Neutrophil (primary cell): ENCODE measurements at regions not wholly inside any gene's neighbourhood (a gene's known extent, or its start where the extent isn't known, plus 50 kb on each side); places are given as distances from the start of the nearest gene placed in this dataset.

Experiments used
- H3K27ac ChIP-seq: fragments of 200-600 bp; sonication (generic); 2 replicates; pipeline ENCODE4 v1.5.1; 2016; ENCODE audit warnings: mild to moderate bottlenecking, moderate library complexity
- H3K27me3 ChIP-seq: fragments of 200-600 bp; sonication (generic); 2 replicates; pipeline ENCODE4 v1.6.0; 2016; ENCODE audit warnings: mild to moderate bottlenecking
- H3K36me3 ChIP-seq: fragments of 200-600 bp; sonication (generic); 2 replicates; pipeline ENCODE4 v1.5.1; 2017
- H3K4me1 ChIP-seq, 2 experiments: fragments of 200-600 bp in 1 of 2; sonication (generic) in 1 of 2; 1 replicate in 1 of 2; 2 replicates in 1 of 2; pipeline versions ENCODE4 v1.5.1 to v1.6.1; 2013 to 2016; ENCODE audit warnings: low read depth in 1 of 2, low read length in 1 of 2, mild to moderate bottlenecking in 1 of 2, moderate library complexity in 1 of 2; ENCODE audit not compliant: control insufficient read depth in 1 of 2, insufficient read depth in 1 of 2
- H3K4me3 ChIP-seq, 2 experiments: fragments of 200-600 bp in 1 of 2; sonication (generic) in 1 of 2; 1 replicate in 1 of 2; 2 replicates in 1 of 2; pipeline ENCODE4 v1.5.1; 2013 to 2016; ENCODE audit warnings: low read depth in 1 of 2, low read length in 1 of 2, mild to moderate bottlenecking in 1 of 2, moderate library complexity in 1 of 2
- H3K9me3 ChIP-seq: fragments of 200-600 bp; sonication (generic); 2 replicates; pipeline ENCODE4 v1.5.1; 2016
- CTCF ChIP-seq: fragments of 200-600 bp; sonication (generic); IDR thresholded peaks from 2 replicates; pipeline ENCODE4 v1.5.1; 2016; ENCODE audit warnings: antibody characterized with exemption

GRCh38 chr15:89397653-89398023 is 63.0 kb upstream of the POLG start:
- Histone ChIP-seq H3K27ac (no peak overlapping the region), H3K36me3 (no peaks in the 10 kb centered on the region), H3K9me3 (no peaks in the 10 kb centered on the region), H3K4me3 (no peak overlapping the region), H3K4me1 (peaks cover 9 to 25% of the 10 kb centered on the region in 2 experiments), H3K27me3 (peaks cover 61% of the 10 kb centered on the region)
- no peak for TF ChIP-seq CTCF

GRCh38 chr15:89396723-89397652 is 62.4 kb upstream of the POLG start:
- peaks cover 54% of the 10 kb centered on the region for H3K27me3 ChIP-seq
- H3K27ac ChIP-seq, result no peak overlapping the region
- H3K36me3 ChIP-seq, result no peaks in the 10 kb centered on the region
- H3K9me3 ChIP-seq, result no peaks in the 10 kb centered on the region
- H3K4me1 ChIP-seq, result peaks cover 9 to 25% of the 10 kb centered on the region in 2 experiments
- no peak for TF ChIP-seq CTCF
- no peak overlapping the region for H3K4me3 ChIP-seq

GRCh38 chr15:89395996-89396395 is 61.4 kb upstream of the POLG start:
- H3K4me1 ChIP-seq, result peaks cover 9 to 25% of the 10 kb centered on the region in 2 experiments
- H3K27ac ChIP-seq, result no peak overlapping the region
- H3K9me3 ChIP-seq, result no peaks in the 10 kb centered on the region
- no peaks in the 10 kb centered on the region for H3K36me3 ChIP-seq
- TF ChIP-seq CTCF, result no peak
- H3K27me3 ChIP-seq, result peaks cover 44% of the 10 kb centered on the region
- no peak overlapping the region for H3K4me3 ChIP-seq

GRCh38 chr15:89395461-89395871 is 60.8 kb upstream of the POLG start:
- Histone ChIP-seq H3K4me3 (no peak overlapping the region), H3K9me3 (no peaks in the 10 kb centered on the region), H3K27ac (no peak overlapping the region), H3K4me1 (peaks cover 9 to 25% of the 10 kb centered on the region in 2 experiments), H3K36me3 (no peaks in the 10 kb centered on the region), H3K27me3 (peaks cover 39% of the 10 kb centered on the region)
- no peak for TF ChIP-seq CTCF

- no peaks in the 10 kb centered on the region for H3K9me3 ChIP-seq
- TF ChIP-seq CTCF, result no peak
- no peak overlapping the region for H3K4me3 ChIP-seq
- peaks cover 9 to 22% of the 10 kb centered on the region in 2 experiments for H3K4me1 ChIP-seq
- no peaks in the 10 kb centered on the region for H3K36me3 ChIP-seq
- peaks cover 35% of the 10 kb centered on the region for H3K27me3 ChIP-seq
- H3K27ac ChIP-seq, result no peak overlapping the region
Observed at GRCh38 chr15:89395031-89395430, 60.4 kb upstream of the POLG start.
